ENCODE measurements at regions not wholly inside any gene's neighbourhood (a gene's known extent, or its start where the extent isn't known, plus 50 kb on each side); places are given as distances from the start of the nearest gene placed in this dataset.
"Not testable (repeated sequence)": the region's sequence is repeated elsewhere in the genome, so short reads cannot be mapped to it uniquely, and the experiment has no call there.

DNA sequence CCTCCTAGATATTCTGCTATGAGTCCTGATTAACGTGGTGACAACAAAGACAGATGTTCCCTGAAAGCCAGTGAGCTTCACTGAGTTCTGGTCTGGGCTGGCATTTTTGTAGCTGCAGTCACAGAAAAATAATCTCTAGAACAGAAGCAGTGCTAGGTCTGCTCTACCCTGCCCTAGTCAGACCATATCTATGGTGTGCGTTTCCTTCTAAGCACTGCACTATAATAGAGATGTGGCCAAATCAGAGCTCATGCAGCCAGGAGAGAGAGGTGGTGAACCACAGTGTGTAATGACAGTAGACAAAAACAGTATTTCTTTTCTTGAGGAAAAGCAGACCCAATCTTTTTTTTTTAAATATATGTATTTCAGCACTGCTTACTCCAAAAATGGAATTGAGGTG, 76.3 kb downstream of the CMAS start:
- H3K9me3 Mint-ChIP-seq (ENCODE audit: unreplicated experiment), result peaks cover 1% of the 10 kb centered on the region
- H3K27me3 Mint-ChIP-seq (ENCODE audit: unreplicated experiment), result no peaks in the 10 kb centered on the region
- no peak overlapping the region for H3K4me3 Mint-ChIP-seq (ENCODE audit: unreplicated experiment)
- no peak for DNase-seq (ENCODE audit: low spot score)
- TF ChIP-seq, protein P1, sequence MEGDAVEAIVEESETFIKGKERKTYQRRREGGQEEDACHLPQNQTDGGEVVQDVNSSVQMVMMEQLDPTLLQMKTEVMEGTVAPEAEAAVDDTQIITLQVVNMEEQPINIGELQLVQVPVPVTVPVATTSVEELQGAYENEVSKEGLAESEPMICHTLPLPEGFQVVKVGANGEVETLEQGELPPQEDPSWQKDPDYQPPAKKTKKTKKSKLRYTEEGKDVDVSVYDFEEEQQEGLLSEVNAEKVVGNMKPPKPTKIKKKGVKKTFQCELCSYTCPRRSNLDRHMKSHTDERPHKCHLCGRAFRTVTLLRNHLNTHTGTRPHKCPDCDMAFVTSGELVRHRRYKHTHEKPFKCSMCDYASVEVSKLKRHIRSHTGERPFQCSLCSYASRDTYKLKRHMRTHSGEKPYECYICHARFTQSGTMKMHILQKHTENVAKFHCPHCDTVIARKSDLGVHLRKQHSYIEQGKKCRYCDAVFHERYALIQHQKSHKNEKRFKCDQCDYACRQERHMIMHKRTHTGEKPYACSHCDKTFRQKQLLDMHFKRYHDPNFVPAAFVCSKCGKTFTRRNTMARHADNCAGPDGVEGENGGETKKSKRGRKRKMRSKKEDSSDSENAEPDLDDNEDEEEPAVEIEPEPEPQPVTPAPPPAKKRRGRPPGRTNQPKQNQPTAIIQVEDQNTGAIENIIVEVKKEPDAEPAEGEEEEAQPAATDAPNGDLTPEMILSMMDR (IDR thresholded peaks at IDR 0.05; ENCODE audit: unreplicated experiment), result no peak
- no peaks in the 10 kb centered on the region for H3K36me3 Mint-ChIP-seq (ENCODE audit: low read depth, unreplicated experiment)
- no peaks in the 10 kb centered on the region for H3K4me1 Mint-ChIP-seq (ENCODE audit: unreplicated experiment)
- H3K27ac Mint-ChIP-seq (ENCODE audit: unreplicated experiment), result no peak overlapping the region

DNA sequence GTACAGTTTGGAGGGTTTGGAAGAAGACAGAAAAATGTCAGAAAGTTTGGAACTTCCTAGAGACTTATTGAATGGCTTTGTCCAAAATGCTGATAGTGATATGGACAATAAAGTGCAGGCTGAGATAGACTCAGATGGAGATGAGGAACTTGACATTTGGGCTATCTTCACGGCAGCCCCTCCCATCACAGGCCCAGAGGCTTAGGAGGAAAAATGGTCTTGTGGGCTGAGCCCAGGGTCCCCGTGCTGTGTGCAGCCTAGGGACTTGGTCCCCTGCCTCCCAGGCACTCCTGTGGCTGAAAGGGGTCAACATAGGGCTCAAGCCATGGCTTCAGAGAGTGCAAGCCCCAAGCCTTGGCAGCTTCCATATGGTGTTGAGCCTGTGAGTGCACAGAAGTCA, 79.0 kb downstream of the CMAS start:
- TF ChIP-seq, protein P1 (IDR thresholded peaks at IDR 0.05; ENCODE audit: unreplicated experiment), result no peak
- H3K27ac Mint-ChIP-seq (ENCODE audit: unreplicated experiment), result no peak overlapping the region
- DNase-seq (ENCODE audit: low spot score), result no peak
- peaks cover 5% of the 10 kb centered on the region for H3K9me3 Mint-ChIP-seq (ENCODE audit: unreplicated experiment)
- no peak overlapping the region for H3K4me3 Mint-ChIP-seq (ENCODE audit: unreplicated experiment)
- no peaks in the 10 kb centered on the region for H3K27me3 Mint-ChIP-seq (ENCODE audit: unreplicated experiment)
- H3K4me1 Mint-ChIP-seq (ENCODE audit: unreplicated experiment), result no peaks in the 10 kb centered on the region
- no peaks in the 10 kb centered on the region for H3K36me3 Mint-ChIP-seq (ENCODE audit: low read depth, unreplicated experiment)

DNA sequence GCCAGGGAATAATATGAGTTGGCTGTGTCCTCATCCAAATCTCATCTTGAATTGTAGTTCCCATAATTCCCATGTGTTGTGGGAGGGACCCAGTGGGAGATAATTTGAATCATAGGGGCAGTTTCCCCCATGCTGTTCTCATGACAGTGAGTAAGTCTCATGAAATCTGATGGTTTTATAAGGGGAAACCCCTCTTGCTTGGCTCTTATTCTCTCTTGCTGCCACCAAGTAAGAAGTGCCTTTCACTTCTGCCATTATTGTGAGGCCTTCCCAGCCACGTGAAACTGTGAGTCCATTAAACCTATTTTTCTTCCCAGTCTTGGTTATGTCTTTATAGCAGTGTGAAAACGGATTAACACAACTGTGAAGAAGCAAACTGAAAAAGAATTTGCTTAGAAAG, 80.1 kb downstream of the CMAS start:
- not testable (repeated sequence) for H3K4me3 Mint-ChIP-seq (ENCODE audit: unreplicated experiment); DNase-seq (ENCODE audit: low spot score); H3K27ac Mint-ChIP-seq (ENCODE audit: unreplicated experiment); H3K4me1 Mint-ChIP-seq (ENCODE audit: unreplicated experiment); H3K27me3 Mint-ChIP-seq (ENCODE audit: unreplicated experiment); H3K9me3 Mint-ChIP-seq (ENCODE audit: unreplicated experiment); H3K36me3 Mint-ChIP-seq (ENCODE audit: low read depth, unreplicated experiment)

DNA sequence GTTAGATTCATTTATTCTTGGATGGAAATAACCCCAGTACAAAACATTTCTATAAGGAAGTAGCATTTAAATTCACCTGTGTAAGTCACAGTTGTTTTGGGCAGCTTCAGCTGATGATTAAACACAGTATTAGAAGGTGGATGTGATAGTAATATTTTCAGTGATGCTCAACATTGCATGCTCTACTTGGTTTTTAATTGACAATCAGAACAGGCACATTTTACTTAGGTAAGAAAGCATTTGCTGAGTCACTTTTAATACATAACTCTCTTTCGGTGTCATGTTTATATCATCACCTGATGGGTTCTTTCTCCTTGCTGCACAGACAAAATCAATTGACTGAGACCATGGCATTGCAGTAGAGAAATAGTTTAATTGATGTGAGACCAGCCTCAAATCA, 80.7 kb downstream of the CMAS start:
- Mint-ChIP-seq H3K9me3 (ENCODE audit: unreplicated experiment) (peaks cover 5% of the 10 kb centered on the region), H3K27ac (ENCODE audit: unreplicated experiment) (no peak overlapping the region), H3K4me3 (ENCODE audit: unreplicated experiment) (no peak overlapping the region)

DNA sequence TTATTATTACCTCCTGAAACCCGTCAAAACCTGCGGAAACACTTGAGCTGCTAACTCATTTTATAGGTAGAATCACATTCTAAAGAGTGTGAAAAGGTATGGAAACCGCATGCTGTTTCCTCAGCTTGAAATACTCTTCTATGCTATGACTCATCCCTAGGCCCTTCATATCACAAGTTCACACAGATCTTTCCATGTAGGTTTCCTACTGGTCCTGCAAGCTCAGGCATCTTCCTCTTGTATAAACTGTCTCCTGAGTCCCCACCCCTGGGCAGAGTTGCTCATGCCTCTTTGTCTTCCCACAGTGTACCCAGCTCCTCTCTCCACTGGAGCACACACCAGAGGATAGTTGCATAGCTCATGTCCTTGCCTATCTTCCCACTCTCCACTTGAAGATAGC, 84.7 kb downstream of the CMAS start:
- H3K4me3 Mint-ChIP-seq (ENCODE audit: unreplicated experiment), result no peak overlapping the region
- H3K9me3 Mint-ChIP-seq (ENCODE audit: unreplicated experiment), result peaks cover 5% of the 10 kb centered on the region
- no peaks in the 10 kb centered on the region for H3K27me3 Mint-ChIP-seq (ENCODE audit: unreplicated experiment)
- TF ChIP-seq, protein P1 (IDR thresholded peaks at IDR 0.05; ENCODE audit: unreplicated experiment), result no peak
- H3K27ac Mint-ChIP-seq (ENCODE audit: unreplicated experiment), result no peak overlapping the region
- DNase-seq (ENCODE audit: low spot score), result no peak
- no peaks in the 10 kb centered on the region for H3K4me1 Mint-ChIP-seq (ENCODE audit: unreplicated experiment)
- no peaks in the 10 kb centered on the region for H3K36me3 Mint-ChIP-seq (ENCODE audit: low read depth, unreplicated experiment)

More for the DNA sequence above, 80.7 kb downstream of the CMAS start:
- H3K4me1 Mint-ChIP-seq (ENCODE audit: unreplicated experiment), result no peaks in the 10 kb centered on the region
- no peaks in the 10 kb centered on the region for H3K27me3 Mint-ChIP-seq (ENCODE audit: unreplicated experiment)
- TF ChIP-seq, protein P1 (IDR thresholded peaks at IDR 0.05; ENCODE audit: unreplicated experiment), result no peak
- DNase-seq (ENCODE audit: low spot score), result no peak
- H3K36me3 Mint-ChIP-seq (ENCODE audit: low read depth, unreplicated experiment), result no peaks in the 10 kb centered on the region

DNA sequence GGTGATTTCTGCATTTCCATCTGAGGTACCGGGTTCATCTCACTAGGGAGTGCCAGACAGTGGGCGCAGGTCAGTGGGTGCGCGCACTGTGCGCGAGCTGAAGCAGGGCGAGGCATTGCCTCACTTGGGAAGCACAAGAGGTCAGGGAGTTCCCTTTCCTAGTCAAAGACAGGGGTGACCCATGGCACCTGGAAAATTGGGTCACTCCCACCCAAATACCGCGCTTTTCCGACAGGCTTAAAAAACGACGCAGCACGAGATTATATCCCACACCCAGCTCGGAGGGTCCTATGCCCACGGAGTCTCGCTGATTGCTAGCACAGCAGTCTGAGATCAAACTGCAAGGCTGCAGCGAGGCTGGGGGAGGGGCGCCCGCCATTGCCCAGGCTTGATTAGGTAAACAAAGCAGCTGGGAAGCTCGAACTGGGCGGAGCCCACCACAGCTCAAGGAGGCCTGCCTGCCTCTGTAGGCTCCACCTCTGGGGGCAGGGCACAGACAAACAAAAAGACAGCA, 90.6 kb downstream of the CMAS start:
- H3K4me3 Mint-ChIP-seq (ENCODE audit: unreplicated experiment); H3K27ac Mint-ChIP-seq (ENCODE audit: unreplicated experiment); H3K4me1 Mint-ChIP-seq (ENCODE audit: unreplicated experiment): not testable (repeated sequence)

More for the DNA sequence above, 90.6 kb downstream of the CMAS start:
- not testable (repeated sequence) for H3K36me3 Mint-ChIP-seq (ENCODE audit: low read depth, unreplicated experiment); H3K27me3 Mint-ChIP-seq (ENCODE audit: unreplicated experiment); H3K9me3 Mint-ChIP-seq (ENCODE audit: unreplicated experiment); DNase-seq (ENCODE audit: low spot score)
